Astrocyte (in vitro differentiated cells and primary cell): ENCODE measurements at regions not wholly inside any gene's neighbourhood (a gene's known extent, or its start where the extent isn't known, plus 50 kb on each side); places are given as distances from the start of the nearest gene placed in this dataset.

Experiments
- EZH2 ChIP-seq: IDR thresholded peaks from 2 replicates; pipeline ENCODE4 v1.6.1; 2012; ENCODE audit warnings: mild to moderate bottlenecking, low read length, inconsistent platforms; ENCODE audit not compliant: insufficient read depth
- TF ChIP-seq, protein P1 (sequence below): IDR thresholded peaks from 2 replicates; pipeline ENCODE4 v1.5.1; 2011; ENCODE audit warnings: low read depth, mild to moderate bottlenecking, inconsistent platforms, low read length, moderate library complexity; ENCODE audit not compliant: insufficient read depth

DNA sequence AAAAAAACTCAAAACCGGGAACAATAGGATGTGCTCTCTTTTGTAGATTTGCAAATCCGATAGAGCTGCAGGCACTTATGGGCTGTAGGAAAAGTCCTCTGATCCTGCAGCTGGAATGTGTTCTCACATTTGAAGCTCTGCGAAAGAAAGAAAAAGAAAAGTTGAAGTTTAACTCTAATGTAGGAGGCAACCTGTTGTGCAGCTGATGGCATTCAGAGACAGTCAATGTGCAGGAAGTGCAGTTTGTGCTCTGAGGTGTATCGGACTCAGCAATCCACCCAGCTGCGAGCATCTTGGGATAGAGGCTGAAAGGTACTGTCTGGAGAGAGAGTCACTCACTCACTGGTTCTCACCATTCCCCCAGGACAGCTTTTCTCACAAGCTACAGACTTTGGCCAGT, 339.2 kb downstream of the AGTPBP1 start:
- TF ChIP-seq, protein P1, sequence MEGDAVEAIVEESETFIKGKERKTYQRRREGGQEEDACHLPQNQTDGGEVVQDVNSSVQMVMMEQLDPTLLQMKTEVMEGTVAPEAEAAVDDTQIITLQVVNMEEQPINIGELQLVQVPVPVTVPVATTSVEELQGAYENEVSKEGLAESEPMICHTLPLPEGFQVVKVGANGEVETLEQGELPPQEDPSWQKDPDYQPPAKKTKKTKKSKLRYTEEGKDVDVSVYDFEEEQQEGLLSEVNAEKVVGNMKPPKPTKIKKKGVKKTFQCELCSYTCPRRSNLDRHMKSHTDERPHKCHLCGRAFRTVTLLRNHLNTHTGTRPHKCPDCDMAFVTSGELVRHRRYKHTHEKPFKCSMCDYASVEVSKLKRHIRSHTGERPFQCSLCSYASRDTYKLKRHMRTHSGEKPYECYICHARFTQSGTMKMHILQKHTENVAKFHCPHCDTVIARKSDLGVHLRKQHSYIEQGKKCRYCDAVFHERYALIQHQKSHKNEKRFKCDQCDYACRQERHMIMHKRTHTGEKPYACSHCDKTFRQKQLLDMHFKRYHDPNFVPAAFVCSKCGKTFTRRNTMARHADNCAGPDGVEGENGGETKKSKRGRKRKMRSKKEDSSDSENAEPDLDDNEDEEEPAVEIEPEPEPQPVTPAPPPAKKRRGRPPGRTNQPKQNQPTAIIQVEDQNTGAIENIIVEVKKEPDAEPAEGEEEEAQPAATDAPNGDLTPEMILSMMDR = no peak
- no peak for TF ChIP-seq EZH2
